Psoas muscle (tissue), 7 donors: ENCODE measurements at regions not wholly inside any gene's neighbourhood (a gene's known extent, or its start where the extent isn't known, plus 50 kb on each side); places are given as distances from the start of the nearest gene placed in this dataset.

Experiments
- ATAC-seq, 4 donors: fragments of 200-7000 bp; cut with Tn5 transposase; one replicate each; pipeline ENCODE4 v1.9.1; 2020; ENCODE audit warnings: moderate library complexity in 3 of 4, mild to moderate bottlenecking in 2 of 4
- DNase-seq, 2 donors: peaks; one replicate each; pipeline ENCODE4 v3.0.0-alpha.2; 2020
- H3K27ac ChIP-seq: fragments of 200-600 bp; one replicate; pipeline ENCODE4 v1.8.0; 2022
- H3K27me3 ChIP-seq, 3 donors: fragments of 200-600 bp in 1 of 3; one replicate each; pipeline versions ENCODE4 v1.6.1 to v1.8.0; 2013 to 2022; ENCODE audit warnings: low read length in 2 of 3, mild to moderate bottlenecking in 2 of 3, moderate library complexity in 1 of 3; ENCODE audit not compliant: insufficient read depth in 3 of 3
- H3K36me3 ChIP-seq, 2 donors: fragments of 200-600 bp in 1 of 2; one replicate each; pipeline versions ENCODE4 v1.6.1 to v1.8.0; 2013 to 2022; ENCODE audit warnings: low read depth in 1 of 2, mild to moderate bottlenecking in 1 of 2, moderate library complexity in 1 of 2; ENCODE audit not compliant: insufficient read depth in 1 of 2
- H3K4me1 ChIP-seq: fragments of 200-600 bp; one replicate; pipeline ENCODE4 v1.8.0; 2022
- H3K4me3 ChIP-seq: fragments of 200-600 bp; one replicate; pipeline ENCODE4 v1.8.0; 2022; ENCODE audit warnings: mild to moderate bottlenecking
- H3K9me3 ChIP-seq: fragments of 200-600 bp; one replicate; pipeline ENCODE4 v1.8.0; 2022
- CTCF ChIP-seq: fragments of 200-600 bp; IDR thresholded peaks from one replicate; pipeline ENCODE4 v1.8.0; 2022; ENCODE audit warnings: antibody characterized with exemption
- WGBS, 3 donors: extraction: QIAGEN DNeasy Blood & Tissue Kit; methylation state at CpG; one replicate each; pipeline versions ENCODE4 v1.1.6 to v1.1.7; 2013; 5-methylcytosine and 5-hydroxymethylcytosine counted together
- intact Hi-C, 2 donors: fragments of 100-400 bp; cut with DNase I; formaldehyde crosslinking; loops; one replicate each; pipeline versions ENCODE4 v1.11.0 to v1.14.2; 2022
- donor health status: healthy with polysubstance abuse.
- donor health status: DM: no; HTN: no; CAD: no; lungs with moderate emphysema.
- donor health status: Bipolar disorder and iron deficiency.
- donor health status: healthy.
- donor health status: DM: yes; HTN: yes; CAD: no.
- donor health status: DM: no; HTN: no; CAD: no.
- donor health status: DM: yes; HTN: yes; CAD: no.

- Histone ChIP-seq H3K27ac (no peak overlapping the region), H3K36me3 (no peaks in the 10 kb centered on the region), H3K27me3 (no peaks in the 10 kb centered on the region), H3K4me1 (no peaks in the 10 kb centered on the region), H3K4me3 (no peak overlapping the region), H3K9me3 (no peaks in the 10 kb centered on the region)
- TF ChIP-seq CTCF: no peak
- 23 to 32% (median 29%) methylated on average over 10 of the region's 10 CpGs for WGBS, 3 donors
- DNase-seq: no peak
- no peak for ATAC-seq
- intact Hi-C loops: loop anchor here in 1 of 2 donors (10.0 kb wide), 1 partner anchor 65 kb away; no protein-coding TSS in a partner anchor
These were observed 258.6 kb downstream of the HS3ST3B1 start for GRCh38 chr17:14559264-14560119.

GRCh38 chr17:14557480-14557879 lies 256.6 kb downstream of the HS3ST3B1 start:
- Histone ChIP-seq H3K27me3 (no peaks in the 10 kb centered on the region), H3K4me3 (no peak overlapping the region), H3K27ac (no peak overlapping the region), H3K4me1 (no peaks in the 10 kb centered on the region), H3K36me3 (no peaks in the 10 kb centered on the region), H3K9me3 (no peaks in the 10 kb centered on the region)
- no peak for DNase-seq
- TF ChIP-seq CTCF: no peak
- intact Hi-C loops: no loop called here
- WGBS, 3 donors: 29 to 31% (median 30%) methylated on average over 4 of the region's 4 CpGs
- ATAC-seq: no peak

GRCh38 chr17:14553847-14554246 lies 253.0 kb downstream of the HS3ST3B1 start:
- DNase-seq (no peak), ATAC-seq (no peak)

GRCh38 chr17:14552306-14552705 lies 251.4 kb downstream of the HS3ST3B1 start:
- no peaks in the 10 kb centered on the region for H3K36me3 ChIP-seq
- H3K4me1 ChIP-seq: no peaks in the 10 kb centered on the region
- no peak overlapping the region for H3K27ac ChIP-seq
- no peak overlapping the region for H3K4me3 ChIP-seq
- intact Hi-C loops: no loop called here
- no peaks in the 10 kb centered on the region for H3K9me3 ChIP-seq
- 33 to 46% (median 35%) methylated on average over 7 of the region's 7 CpGs for WGBS, 3 donors
- TF ChIP-seq CTCF: no peak
- no peak for DNase-seq
- ATAC-seq: no peak
- H3K27me3 ChIP-seq: no peaks in the 10 kb centered on the region

More at GRCh38 chr17:14553847-14554246, 253.0 kb downstream of the HS3ST3B1 start:
- Histone ChIP-seq H3K4me1 (no peaks in the 10 kb centered on the region), H3K9me3 (no peaks in the 10 kb centered on the region), H3K4me3 (no peak overlapping the region), H3K36me3 (no peaks in the 10 kb centered on the region), H3K27me3 (no peaks in the 10 kb centered on the region), H3K27ac (no peak overlapping the region)
- no peak for TF ChIP-seq CTCF
- 89 to 94% (median 91%) methylated on average over 2 of the region's 2 CpGs for whole genome bisulfite sequencing, 3 donors
- intact Hi-C loops: no loop called here
